Ishikawa (cell line): ENCODE measurements at regions not wholly inside any gene's neighbourhood (a gene's known extent, or its start where the extent isn't known, plus 50 kb on each side); places are given as distances from the start of the nearest gene placed in this dataset.

ENCODE experiments used
- CEBPB ChIP-seq: IDR thresholded peaks from 2 replicates; pipeline ENCODE4 v1.6.1; 2012
- CREB1 ChIP-seq: IDR thresholded peaks from 2 replicates; pipeline ENCODE4 v1.6.1; 2012; ENCODE audit warnings: low read depth
- EGR1 ChIP-seq: IDR thresholded peaks from 2 replicates; pipeline ENCODE4 v1.6.1; 2012
- EP300 ChIP-seq: IDR thresholded peaks from 2 replicates; pipeline ENCODE4 v1.6.1; 2012; ENCODE audit warnings: borderline replicate concordance
- FOXM1 ChIP-seq: IDR thresholded peaks from 2 replicates; pipeline ENCODE4 v1.6.1; 2012; ENCODE audit warnings: low read depth, borderline replicate concordance
- NFIC ChIP-seq: IDR thresholded peaks from 2 replicates; pipeline ENCODE4 v1.6.1; 2012
- RAD21 ChIP-seq: IDR thresholded peaks from 2 replicates; pipeline ENCODE4 v1.6.1; 2012; ENCODE audit warnings: low read depth
- TAF1 ChIP-seq: IDR thresholded peaks from 2 replicates; pipeline ENCODE4 v1.6.1; 2012; ENCODE audit warnings: low read depth, mild to moderate bottlenecking
- TCF12 ChIP-seq: IDR thresholded peaks from 2 replicates; pipeline ENCODE4 v1.6.1; 2012; ENCODE audit warnings: low read depth
- TEAD4 ChIP-seq: IDR thresholded peaks from 2 replicates; pipeline ENCODE4 v1.6.1; 2012
- YY1 ChIP-seq: IDR thresholded peaks from 2 replicates; pipeline ENCODE4 v1.6.1; 2012; ENCODE audit warnings: low read depth
- ZBTB7A ChIP-seq: IDR thresholded peaks from 2 replicates; pipeline ENCODE4 v1.6.1; 2012; ENCODE audit warnings: low read depth
- TF ChIP-seq, protein P1 (sequence below): IDR thresholded peaks from 2 replicates; pipeline ENCODE4 v1.6.1; 2012; ENCODE audit warnings: low read depth, mild to moderate bottlenecking
- TF ChIP-seq, protein P2 (sequence below): IDR thresholded peaks from 2 replicates; pipeline ENCODE4 v1.6.1; 2012
- TF ChIP-seq, protein P3 (sequence below): IDR thresholded peaks from 2 replicates; pipeline ENCODE4 v1.6.1; 2012

DNA sequence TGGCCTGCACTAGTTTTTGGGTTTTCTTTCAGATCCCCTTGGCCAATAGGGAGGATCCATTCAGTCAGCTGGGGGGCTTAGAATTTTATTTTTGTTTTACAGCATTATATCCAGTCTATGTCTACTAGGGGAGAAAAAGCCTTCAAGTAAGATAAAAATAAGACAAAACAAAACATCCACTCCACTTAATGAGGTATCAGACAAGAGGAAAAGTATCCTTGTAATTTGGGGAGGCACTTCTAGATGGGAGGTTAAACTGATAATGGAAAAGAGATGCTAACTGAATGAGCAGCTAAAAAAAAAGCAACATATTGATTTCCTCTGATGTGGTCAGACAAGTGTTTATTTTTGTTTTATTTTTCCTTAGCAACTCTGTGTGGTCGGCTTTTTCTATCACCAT lies 278.0 kb upstream of the ANO3 start:
- TF ChIP-seq TAF1 (no peak), CEBPB (no peak), TCF12 (no peak), ZBTB7A (no peak), YY1 (no peak), NFIC (no peak), CREB1 (no peak), FOXM1 (no peak)
- TF ChIP-seq, protein P1, sequence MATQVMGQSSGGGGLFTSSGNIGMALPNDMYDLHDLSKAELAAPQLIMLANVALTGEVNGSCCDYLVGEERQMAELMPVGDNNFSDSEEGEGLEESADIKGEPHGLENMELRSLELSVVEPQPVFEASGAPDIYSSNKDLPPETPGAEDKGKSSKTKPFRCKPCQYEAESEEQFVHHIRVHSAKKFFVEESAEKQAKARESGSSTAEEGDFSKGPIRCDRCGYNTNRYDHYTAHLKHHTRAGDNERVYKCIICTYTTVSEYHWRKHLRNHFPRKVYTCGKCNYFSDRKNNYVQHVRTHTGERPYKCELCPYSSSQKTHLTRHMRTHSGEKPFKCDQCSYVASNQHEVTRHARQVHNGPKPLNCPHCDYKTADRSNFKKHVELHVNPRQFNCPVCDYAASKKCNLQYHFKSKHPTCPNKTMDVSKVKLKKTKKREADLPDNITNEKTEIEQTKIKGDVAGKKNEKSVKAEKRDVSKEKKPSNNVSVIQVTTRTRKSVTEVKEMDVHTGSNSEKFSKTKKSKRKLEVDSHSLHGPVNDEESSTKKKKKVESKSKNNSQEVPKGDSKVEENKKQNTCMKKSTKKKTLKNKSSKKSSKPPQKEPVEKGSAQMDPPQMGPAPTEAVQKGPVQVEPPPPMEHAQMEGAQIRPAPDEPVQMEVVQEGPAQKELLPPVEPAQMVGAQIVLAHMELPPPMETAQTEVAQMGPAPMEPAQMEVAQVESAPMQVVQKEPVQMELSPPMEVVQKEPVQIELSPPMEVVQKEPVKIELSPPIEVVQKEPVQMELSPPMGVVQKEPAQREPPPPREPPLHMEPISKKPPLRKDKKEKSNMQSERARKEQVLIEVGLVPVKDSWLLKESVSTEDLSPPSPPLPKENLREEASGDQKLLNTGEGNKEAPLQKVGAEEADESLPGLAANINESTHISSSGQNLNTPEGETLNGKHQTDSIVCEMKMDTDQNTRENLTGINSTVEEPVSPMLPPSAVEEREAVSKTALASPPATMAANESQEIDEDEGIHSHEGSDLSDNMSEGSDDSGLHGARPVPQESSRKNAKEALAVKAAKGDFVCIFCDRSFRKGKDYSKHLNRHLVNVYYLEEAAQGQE, result no peak
- TF ChIP-seq, protein P2, sequence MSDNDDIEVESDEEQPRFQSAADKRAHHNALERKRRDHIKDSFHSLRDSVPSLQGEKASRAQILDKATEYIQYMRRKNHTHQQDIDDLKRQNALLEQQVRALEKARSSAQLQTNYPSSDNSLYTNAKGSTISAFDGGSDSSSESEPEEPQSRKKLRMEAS, result no peak

DNA sequence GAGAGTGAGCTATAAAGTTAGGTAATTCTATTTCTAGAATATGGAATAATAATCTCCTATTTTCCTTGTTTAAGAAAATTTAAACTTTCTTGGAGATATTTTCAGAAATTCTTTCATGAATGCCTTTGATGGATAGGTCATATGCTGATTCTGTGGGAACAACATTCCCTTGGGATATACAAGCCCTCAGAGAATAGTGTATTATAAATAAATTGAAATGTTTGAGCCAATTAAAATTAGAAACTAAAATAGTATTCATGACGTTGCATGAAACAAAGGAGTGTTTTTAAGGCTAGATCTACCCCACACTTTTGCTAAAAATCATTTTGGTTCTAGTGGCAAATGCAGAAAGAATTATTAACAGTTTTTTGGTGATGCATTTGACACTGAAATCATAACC lies 269.3 kb upstream of the ANO3 start:
- TF ChIP-seq, protein P1, result no peak
- no peak for TF ChIP-seq YY1
- no peak for TF ChIP-seq FOXM1

DNA sequence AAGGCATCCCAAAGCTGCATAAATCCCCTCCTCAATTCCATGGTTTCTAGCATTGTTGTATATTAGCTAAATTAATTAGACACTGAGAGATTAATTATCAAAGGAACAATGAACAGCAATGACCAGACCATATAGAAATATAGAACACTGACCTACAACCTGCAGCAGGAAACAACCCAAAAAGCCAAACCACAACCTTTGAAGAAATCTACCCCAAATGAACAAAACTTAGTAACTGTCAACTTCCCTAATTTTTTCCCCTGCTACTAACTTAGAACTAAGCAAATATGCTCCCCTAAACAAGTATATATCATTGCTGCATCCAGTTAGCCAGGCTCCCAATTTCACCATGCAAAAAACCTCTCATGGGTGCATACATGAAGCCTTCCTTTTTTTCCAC lies 268.0 kb upstream of the ANO3 start:
- TF ChIP-seq TCF12 (no peak), YY1 (no peak), ZBTB7A (no peak), EP300 (no peak), CEBPB (no peak), CREB1 (no peak), NFIC (no peak)
- TF ChIP-seq, protein P2, result no peak
- TF ChIP-seq, protein P3, sequence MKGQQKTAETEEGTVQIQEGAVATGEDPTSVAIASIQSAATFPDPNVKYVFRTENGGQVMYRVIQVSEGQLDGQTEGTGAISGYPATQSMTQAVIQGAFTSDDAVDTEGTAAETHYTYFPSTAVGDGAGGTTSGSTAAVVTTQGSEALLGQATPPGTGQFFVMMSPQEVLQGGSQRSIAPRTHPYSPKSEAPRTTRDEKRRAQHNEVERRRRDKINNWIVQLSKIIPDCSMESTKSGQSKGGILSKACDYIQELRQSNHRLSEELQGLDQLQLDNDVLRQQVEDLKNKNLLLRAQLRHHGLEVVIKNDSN, result no peak

DNA sequence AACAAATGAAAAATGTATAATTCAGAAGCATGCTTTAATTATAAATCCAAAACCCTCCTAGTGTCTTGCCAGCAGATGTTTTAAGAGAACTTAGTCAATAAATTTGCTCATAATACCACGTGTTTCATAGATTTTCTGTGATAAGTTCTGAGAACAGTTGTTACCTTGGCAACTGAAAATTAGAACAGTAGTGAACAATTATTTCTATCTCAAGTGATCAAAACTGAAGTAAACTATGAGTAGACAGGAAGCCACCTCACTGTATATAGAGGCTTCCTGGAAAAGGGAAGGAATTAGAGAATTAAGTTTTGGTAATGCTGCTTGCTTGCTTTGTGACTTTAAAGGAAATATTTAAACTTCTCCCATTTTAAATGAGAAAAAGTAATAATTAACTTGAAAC lies 266.0 kb upstream of the ANO3 start:
- no peak for TF ChIP-seq TEAD4
- TF ChIP-seq RAD21, result no peak
- no peak for TF ChIP-seq YY1
- no peak for TF ChIP-seq ZBTB7A
- TF ChIP-seq, protein P2, result no peak
- no peak for TF ChIP-seq FOXM1
- no peak for TF ChIP-seq EP300
- TF ChIP-seq NFIC, result no peak
- TF ChIP-seq, protein P3, result no peak
- no peak for TF ChIP-seq TCF12
- TF ChIP-seq EGR1, result no peak
- no peak for TF ChIP-seq CEBPB
- TF ChIP-seq, protein P1, result no peak
- TF ChIP-seq TAF1, result no peak
- no peak for TF ChIP-seq CREB1
